ENCODE measurements at regions not wholly inside any gene's neighbourhood (a gene's known extent, or its start where the extent isn't known, plus 50 kb on each side); places are given as distances from the start of the nearest gene placed in this dataset.

DNA sequence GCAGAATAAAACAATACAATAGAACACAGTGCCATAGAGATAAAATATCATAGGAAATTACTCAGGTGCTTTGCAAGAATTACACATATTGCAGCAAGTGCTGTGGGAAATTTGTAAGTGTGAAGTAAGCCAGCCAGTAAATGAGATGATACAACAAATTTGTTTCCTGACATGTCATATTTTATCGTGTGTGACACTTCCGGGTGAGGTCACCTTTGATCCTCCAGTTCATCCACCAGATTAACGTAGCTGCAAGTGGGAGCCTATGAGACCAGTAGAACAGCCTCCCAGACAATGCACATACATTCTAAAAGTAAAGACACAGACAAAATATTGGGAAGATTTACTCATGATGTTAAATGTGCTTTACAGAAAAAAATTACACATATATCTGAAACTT, 72.2 kb downstream of the PRDM9 start:
- no peak for DNase-seq

DNA sequence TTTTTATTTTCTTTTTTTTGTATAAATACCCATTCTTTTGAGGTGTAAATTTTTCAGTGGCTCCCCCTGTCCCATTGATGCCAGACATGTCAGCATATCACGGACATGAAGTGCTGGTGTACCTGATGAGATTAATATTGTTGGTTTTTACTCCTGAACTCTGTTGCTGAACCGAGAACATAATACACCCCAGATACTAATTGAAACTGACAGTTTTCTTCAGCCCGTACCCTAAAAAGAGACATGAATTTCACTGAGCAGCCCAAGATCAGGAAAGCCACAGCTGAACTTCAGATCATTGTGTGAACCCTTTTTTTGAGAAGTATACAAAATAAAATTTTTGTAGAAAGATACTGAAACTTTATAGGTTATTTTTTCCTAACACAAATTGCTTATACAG, 75.7 kb downstream of the PRDM9 start:
- no peak for DNase-seq

DNA sequence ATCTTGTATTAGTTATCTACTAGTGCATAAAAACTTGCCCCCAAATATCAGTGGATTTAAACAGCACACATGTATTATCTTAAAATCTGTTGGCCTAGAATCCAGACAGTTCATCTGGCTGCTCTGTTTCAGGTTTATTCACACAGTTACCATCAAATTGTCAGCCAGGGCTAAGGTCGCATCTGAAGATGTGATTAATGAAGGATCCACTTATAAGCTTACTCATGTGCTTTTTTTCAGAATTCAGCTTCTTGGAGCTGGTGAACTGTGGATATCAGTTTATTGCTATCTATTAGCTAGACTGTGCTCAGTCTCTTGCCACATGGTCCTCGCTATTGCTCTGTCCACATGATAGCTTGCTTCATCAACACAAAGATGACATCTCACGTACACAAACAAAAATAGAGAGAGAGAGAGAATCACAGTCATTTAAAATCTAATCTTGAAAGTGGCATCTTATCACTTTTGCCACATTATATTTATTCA, 81.5 kb downstream of the PRDM9 start:
- DNase-seq = no peak

DNA sequence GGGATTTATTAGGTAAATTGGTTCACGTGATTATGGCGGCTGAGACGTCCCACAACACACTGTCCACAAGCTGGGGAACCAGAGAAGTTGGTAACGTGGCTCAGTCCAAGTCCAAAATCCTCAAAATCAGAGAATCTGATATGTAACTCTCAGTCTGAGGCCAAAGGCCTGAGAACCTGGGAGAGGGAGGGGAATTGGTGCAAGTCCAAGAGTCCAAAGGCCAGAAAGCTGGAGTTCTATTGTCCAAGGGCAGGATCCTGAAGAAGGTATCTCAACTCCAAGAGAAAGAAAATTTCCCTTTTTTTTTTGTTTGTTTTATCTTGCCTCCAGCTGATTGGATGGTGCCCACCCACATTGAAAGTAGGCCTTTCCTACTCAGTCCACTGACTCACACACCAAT, 83.8 kb downstream of the PRDM9 start:
- no peak for DNase-seq

DNA sequence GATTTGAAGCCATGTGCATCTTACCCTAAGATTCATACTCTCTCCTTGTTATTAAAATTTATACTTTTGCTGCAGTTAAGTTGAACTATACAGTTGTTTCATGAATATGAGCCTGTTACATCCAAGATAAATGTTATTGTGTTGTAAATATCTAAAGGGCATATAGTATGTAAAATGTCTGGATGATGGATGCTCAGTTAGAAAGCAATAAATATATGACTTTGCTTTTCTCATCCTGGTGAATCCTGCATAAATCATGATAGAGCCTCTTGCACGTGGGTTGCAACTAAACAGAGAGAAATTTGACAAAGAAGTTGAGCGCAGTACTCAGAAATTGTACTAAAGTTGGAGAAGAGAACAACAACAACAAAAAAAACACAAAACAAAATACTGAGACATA, 99.5 kb downstream of the PRDM9 start:
- no peak for DNase-seq

DNA sequence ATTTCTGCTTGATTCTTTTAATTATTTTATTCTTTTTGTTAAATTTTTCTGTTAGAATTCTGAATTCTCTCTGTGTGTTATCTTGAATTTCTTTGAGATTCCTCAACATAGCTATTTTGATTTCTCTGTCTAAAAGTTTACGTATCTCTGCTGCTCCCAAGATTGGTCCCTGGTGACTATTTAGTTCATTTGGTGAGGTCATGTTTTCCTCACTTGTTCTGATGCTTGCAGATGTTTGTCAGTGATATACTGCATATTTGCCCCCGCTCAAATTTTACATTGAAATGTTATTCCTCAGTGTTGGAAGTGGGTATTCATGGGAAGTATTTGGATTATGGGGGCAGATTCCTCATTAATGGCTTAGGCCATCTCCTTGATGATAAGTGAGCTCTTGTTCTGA, 105.3 kb downstream of the PRDM9 start:
- DNase-seq = no peak

DNA sequence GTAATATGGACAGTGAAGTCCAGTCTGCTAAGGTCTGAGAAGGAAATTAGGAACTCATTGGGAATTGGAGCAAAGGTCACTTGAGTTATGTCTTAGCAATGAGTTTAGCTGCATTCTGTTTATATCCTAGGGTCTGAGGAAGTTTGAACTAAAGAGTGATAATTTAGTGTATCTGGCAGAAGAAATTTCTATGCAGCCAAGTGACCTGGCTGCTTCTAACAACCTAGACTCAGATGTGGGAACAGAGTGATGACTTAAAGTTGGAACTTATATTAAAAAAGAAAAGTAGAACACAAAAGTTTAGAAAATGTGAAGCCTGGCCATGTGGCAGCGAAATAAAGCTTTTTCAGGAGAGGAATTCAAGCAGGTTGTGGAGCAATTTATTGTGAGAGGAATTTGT, 106.2 kb downstream of the PRDM9 start:
- DNase-seq = no peak

DNA sequence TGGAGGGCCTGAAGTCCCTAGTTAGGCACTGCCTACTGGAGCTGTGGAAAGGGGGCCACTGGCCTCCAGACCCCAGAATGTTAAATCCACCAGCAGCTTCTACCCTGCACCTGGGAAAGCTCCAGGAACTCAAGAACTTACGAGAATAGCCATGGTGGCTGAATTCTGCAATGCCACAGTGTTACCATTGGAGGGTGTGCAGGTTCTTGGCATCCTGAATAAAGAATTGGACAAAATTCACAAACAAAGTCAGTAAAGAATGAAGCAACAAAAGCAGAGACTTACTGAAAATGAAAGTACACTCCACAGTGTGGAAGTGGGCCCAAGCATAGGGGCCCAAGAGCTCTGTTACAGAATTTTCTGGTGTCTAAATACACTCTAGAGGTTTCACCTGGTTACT, 107.0 kb downstream of the PRDM9 start:
- no peak for DNase-seq

DNA sequence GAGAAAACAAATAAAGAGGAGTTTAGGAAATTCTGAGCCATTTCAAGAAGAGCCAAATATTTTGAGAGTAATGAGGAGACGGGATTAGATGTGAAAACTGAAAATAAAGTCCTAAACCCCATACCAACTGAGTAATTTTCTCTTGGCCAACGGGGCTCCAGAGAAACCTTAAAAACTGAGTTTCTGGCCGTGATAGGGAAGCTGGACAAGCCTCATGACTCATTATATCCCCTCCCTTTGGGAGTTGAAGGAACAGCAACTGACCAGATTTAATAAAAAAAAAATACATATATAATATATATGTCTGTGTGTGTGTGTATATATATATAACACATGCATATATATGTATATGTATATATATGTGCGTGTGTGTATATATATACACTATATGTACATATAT, 119.6 kb downstream of the PRDM9 start:
- no peak for DNase-seq

DNA sequence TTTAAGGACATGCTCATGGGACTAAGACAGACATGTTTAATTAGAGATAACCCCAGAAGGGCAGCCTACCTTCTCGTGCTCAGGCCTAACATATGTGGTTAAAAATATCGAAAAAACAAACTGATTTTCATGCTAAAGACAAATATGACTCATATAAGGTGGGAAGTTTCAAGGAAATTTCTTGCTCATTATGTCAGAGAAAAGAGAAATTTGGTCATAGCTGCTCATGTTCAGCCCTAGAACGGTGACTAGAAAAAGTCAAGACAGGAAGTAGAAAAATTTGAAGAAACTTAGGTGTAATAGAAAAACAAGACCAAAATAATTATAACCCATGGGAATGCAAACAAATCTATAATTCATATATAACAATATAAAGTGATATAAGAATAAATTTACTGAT, 120.6 kb downstream of the PRDM9 start:
- DNase-seq = no peak

DNA sequence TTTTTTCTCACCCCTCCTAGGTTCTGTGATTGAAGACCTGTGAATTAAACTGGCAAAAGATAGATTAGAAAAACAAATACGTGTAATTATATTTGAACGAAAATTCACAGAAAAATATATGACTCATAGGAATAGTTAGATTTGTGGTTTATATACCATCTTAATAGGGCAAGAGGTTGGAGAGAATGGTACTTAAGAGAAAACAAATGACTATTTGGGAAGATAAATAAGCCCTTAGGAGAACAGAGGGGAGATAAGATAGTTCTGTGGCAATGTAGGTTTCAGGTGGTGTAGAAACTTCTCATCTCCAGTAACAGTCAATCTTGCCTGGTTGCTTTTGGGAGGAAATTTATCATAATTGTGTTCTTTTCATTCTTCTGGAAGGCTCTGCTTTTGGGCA, 122.0 kb downstream of the PRDM9 start:
- DNase-seq = no peak

DNA sequence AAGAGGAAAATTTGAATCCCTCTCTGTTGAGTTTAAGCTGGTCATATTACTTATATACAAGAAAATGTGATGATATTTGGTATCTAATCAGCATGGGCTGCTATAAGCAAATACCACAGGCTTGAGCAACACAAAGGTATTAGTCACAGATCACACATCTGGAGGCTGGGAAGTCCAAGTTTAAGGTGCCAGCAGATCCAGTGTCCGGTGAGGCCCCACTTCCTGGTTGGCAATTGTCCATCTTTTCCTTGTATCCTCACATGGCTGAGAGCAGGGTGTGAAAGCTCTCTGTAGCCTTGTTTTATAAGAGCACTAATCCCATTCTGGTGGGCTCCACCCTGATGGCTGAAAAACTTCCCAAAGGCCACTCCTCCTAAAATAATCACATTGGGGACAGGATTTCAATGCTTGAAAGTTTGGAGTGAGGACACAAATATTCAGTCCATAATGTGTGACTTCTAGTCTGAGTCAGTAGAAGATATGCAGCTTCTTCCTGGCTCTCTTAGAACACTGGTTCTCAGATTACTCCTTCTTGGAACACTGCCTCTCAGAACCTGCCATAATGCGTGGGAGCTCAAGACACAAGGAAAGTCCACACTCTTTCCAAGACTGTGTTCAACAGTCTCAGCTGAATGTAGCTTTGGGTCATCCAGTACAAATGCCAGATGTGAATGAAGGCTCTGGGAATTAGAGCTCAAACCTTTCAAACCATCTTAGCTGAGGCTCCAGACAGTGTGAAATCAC, 124.1 kb downstream of the PRDM9 start:
- DNase-seq = no peak

DNA sequence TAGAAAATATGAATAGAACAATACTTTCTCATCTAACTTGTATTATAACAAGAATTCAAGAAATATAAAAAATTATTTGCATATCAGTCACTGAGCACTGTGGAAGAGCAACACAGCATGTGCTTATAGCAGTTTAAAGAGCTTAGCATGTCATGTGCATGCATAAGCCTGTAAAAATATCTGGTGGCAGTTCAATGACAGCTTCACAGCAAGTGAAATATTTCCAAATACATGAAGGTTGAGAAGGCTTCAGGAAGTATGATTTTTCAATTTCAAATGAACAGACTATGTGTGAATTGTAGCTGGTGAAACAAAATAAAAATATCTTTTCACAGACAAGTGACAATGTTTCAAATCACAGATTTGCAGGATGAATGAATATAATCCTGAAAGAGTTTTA, 128.5 kb downstream of the PRDM9 start:
- no peak for DNase-seq

DNA sequence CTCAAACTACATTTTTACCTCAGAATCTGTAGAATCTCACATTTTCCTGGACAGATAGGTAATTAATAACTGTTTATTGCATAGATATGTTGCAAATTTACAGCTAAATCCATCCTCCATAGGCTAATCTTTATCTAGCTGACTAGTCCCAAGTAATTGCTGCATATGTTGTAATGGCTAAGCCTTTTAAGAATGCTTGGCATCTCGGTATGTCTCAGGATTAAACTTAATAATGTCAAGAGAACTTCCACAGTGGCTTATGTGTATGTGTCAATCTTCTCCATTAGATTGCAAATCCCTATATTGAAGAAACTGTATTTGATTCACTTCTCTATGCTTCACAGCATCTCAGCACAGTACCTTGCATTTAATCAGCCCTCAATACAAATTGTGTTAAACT, 131.9 kb downstream of the PRDM9 start:
- no peak for DNase-seq

DNA sequence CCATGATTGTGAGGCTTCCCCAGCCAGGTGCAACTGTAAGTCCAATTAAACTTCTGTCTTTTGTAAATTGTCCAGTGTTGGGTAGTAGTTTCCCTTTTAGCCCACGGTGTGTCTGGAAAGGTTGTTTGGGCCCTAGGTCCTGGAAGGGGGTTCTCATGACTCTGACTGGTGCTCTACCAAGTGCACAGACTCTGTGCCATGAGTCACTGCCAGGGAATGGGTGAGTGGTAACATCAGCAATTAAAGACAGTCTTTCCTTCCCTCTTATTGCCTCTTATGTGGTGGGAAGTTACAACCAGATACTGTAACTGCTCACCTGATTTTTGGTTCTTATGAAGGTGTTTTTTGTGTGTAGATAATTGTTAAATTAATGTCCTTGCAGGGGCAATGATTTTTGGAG, 141.2 kb downstream of the PRDM9 start:
- DNase-seq = no peak

DNA sequence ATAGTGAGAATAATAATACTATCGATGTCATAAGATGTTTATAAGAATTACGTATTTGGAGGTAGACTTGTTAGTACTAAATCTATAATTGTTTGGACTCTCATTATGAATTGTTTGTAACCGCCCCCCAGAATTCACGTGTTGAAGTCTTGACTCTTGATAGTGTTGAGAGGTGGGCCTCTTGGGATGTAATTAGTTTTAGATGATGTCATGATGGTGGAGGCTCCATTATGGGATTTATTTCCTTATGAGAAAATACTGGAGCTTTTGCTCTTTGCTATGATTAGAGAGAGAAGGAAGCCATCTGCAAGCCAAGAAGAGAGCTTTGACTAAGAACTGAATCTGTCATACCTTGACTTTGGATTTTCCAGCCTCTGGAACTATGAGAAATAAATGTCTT, 142.2 kb downstream of the PRDM9 start:
- no peak for DNase-seq

DNA sequence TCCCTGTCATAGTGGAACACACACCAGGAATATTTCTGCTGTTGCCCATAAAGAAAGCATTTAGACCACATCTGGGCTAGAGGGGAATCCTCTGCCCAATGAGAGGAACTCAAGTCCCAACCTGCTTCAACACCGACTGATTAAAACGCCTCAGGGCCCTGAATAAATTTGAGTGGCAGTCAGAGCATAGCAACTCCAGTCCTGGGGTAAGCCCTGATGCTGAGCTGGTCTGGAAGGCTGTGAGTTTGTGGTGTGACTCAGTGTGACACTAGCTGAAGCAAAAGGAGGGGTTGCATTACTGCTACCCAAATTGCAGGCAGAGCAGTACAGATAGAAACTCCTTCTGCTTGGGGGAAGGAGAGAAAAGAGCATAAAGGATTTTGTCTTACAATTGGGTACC, 148.3 kb downstream of the PRDM9 start:
- DNase-seq = no peak

DNA sequence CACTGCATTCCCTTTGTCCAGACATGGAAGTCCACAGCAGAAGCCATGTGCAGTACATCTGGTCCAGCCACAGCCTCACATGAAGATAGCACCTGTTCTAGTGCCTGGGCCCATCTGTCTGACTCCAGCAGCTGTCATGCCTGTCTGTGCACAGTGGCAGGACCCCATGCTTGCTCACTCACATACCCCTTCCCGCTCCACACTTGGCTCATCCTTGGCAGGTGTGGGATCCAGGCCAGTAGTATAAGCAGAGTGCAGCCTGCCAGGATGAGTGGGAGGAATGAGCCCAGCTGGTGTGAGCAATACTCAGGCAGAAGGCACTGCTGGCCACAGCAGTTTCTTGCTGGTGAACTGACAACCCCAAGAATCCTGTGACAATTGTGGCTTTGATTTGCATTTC, 168.0 kb downstream of the PRDM9 start:
- DNase-seq = no peak

DNA sequence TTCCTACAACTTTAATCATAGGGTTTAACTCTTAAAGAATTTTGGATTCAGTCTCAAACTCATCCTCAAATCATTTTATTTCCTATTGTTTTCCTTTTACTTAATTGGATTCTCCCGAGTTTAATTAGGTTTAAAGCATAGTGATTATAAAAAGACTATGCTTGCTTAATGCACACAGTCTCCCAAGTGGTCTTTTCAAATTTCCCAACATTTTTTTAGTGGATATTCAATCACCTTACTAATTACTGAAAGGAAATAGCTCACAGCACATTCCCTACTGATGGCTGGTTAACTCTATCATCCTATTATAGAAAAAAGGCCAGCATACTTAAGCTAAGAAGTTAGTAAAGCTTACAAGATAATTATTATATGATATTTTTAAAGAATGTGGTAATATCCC, 170.6 kb downstream of the PRDM9 start:
- no peak for DNase-seq

DNA sequence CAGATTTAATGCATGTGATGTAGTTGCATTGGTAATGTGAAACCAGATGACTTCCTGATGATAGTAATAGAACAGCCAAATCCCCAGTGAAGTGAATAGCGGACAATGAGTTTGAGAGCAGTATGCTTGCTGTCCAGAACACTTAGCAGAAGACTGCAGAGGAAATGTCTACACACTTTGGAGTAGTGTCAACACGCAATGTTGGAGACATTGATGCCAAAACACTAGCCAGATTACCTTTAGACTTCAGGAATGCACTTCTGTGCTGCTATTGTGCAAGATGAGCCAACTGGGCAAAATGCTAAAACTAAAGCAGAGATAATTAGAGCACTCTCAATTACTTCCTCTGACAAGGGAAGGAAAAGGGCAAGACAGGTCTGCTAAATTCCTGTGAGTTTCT, 176.7 kb downstream of the PRDM9 start:
- DNase-seq = no peak

DNA sequence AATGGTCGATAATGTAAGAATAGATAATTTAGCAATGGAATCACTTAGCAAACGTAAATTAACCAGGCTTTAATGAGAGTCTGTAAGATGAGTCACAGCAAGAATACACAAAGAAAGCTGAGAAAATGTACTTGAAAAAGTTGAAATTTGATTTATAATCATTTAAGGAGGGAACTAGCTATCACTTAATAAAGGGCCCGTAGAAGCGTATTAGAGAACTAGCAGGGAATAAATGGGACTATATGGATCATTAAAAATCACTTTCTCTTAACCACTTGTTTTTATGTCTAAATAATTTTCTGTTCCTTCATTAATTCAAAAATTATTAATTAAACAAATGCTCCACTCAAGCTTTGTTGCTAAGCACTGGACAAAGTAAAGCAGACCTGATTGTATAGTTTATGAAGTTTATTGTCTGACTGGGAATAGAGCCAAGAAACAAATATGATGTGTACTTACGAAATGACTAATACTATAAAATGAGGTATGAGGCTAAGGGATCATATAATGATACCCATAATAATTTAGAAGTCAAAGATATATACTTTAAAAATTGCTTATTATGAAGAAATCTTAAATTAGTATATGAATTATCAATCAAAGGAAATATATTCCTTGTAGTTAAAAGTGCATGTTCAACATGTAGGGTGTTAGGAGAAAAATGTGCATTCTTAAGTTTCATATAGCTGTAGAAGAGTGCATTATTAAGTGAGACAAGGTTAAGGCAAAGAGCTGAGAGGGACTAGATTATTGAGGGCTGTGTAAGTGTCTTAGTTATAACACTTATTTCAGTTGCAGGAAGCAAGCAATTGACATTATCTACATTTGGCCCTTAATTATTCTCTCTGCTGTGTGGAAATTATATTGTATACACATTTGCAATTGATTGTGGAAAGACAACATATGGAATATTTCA, 196.8 kb downstream of the PRDM9 start:
- no peak for DNase-seq

DNA sequence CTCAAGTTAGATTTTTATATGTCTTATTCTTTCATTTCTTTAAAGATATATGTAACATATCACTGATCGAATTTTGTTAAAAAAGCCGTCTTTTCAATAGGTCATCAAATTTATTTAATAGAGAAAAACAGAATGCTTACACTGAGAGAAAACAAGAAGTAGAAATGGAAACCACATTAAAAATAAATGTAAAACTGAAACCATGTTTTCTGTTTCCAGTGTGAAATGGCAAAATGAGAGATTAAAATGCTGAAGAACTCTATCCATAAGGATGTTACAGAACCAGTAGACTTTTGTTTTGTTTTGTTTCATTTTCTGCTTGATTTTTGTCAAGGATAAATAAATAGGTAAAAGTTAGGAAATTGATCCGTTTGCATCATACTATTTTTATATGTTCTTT, 210.1 kb downstream of the PRDM9 start:
- no peak for DNase-seq

DNA sequence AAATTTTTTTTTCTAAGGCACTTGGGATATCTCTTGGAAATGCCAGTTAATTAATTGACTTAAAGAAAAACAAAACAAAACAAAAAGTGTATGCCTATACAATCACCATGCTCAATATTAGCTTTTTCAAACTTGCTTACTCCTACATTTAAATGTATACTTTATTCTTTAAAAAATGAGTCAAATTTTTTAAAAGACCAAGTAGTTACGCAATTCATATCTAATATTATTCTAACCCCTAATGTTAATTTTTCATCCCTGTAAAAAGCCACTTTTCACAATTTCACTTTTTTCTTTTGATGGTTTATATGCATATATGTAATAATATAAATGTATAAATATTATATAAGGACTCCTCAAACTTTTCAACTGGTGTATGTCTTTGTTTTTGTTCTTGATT, 211.2 kb downstream of the PRDM9 start:
- no peak for DNase-seq

DNA sequence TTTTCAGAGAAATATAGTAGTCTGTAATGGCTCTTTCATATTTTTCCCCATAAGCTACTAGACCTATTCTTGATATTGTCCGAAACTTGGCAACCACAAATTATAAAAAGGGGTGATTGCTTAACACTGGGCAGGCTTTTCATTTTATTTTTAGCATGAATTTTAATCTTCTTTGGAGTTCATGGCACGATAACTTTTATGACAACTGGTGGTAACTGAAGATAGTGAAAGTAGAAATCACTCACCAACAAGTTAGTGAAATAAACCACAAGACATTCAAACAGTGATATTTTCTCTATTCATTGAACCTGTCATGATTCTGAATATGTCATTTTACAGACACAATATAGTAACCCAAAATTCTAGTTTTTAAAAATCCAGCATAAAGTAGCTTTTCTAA, 213.9 kb downstream of the PRDM9 start:
- DNase-seq = no peak

All from activated CD4-positive, alpha-beta T cell treated with anti-CD3 and anti-CD28 coated beads, Interleukin-2, amount 50 U/mL, for 16 hours (primary cell).